ENCODE measurements at regions not wholly inside any gene's neighbourhood (a gene's known extent, or its start where the extent isn't known, plus 50 kb on each side); places are given as distances from the start of the nearest gene placed in this dataset.
A peak's percentile ranks its signal among the peaks of the same experiment; 100 is the strongest.

GRCh38 chr12:93979189-93979588 is 169.2 kb upstream of the PLXNC1 start:
- no peaks in the 10 kb centered on the region for H3K9me3 ChIP-seq (replicated peaks; ENCODE audit: control insufficient read depth, insufficient read depth, low read length)
- peak; percentile 42; the same call in 2 of the 3 replicates for ATAC-seq
- CTCF ChIA-PET = interaction anchor here (1.0 to 2.9 kb wide), 5 partner anchors 123 to 476 kb away, joined by 6 to 22 read pairs (median 8); no protein-coding TSS in a partner anchor

More at GRCh38 chr12:93979189-93979588, 169.2 kb upstream of the PLXNC1 start:
- DNase-seq (ENCODE audit: low read depth, low spot score) = peak; percentile 8
- WGBS (ENCODE audit: insufficient coverage, insufficient replicate concordance, low lambda C conversion rate, missing lambda C conversion rate) = 19% methylated on average over 2 of the region's 2 CpGs
- Histone ChIP-seq H4K20me1 (ENCODE audit: control insufficient read depth, insufficient read depth) (no peaks in the 10 kb centered on the region), H3K4me3 (no peak overlapping the region), H3K79me2 (ENCODE audit: control insufficient read depth, insufficient read depth, low read length) (no peaks in the 10 kb centered on the region), H2AFZ (ENCODE audit: control insufficient read depth, low read depth, low read length) (no peak overlapping the region), H3K27me3 (replicated peaks in 1 of 2; ENCODE audit: control insufficient read depth in 2 of 2, insufficient read depth in 2 of 2, low read length in 1 of 2) (no peaks in the 10 kb centered on the region; a peak in 2 of 4 replicates), H3K9ac (ENCODE audit: control insufficient read depth, insufficient read depth, low read length) (no peak overlapping the region), H3K36me3 (ENCODE audit: control insufficient read depth in 2 of 2, insufficient read depth in 2 of 2, low read length in 1 of 2) (no peaks in the 10 kb centered on the region), H3K4me1 (ENCODE audit: control insufficient read depth, insufficient read depth, low read length) (no peaks in the 10 kb centered on the region), H3K4me2 (ENCODE audit: control insufficient read depth, insufficient read depth) (no peak overlapping the region), H3K27ac (ENCODE audit: control insufficient read depth, insufficient read depth) (no peak overlapping the region)
- in situ Hi-C loops (cut with MboI) = no loop called here
- BruUV-seq (replicated peaks) = no TSS peak
- RAD21 ChIA-PET (ENCODE audit: unreplicated experiment) = interaction anchor here (1.4 to 2.8 kb wide), 2 partner anchors 410 to 476 kb away, joined by 7 to 10 read pairs; no protein-coding TSS in a partner anchor
- TF ChIP-seq CTCF (IDR thresholded peaks at IDR 0.05 in 2 of 3, conservative IDR thresholded peaks at IDR 0.05 in 1 of 3; ENCODE audit: control insufficient read depth in 2 of 3, extremely low read depth in 1 of 3, insufficient read depth in 1 of 3, low read depth in 3 of 3, low read length in 3 of 3) = peak; percentile 51 to 65 (median 55)
- peak; percentile 81 for TF ChIP-seq SMC3 (IDR thresholded peaks at IDR 0.05; ENCODE audit: borderline replicate concordance, low read length)
- no peak for TF ChIP-seq EZH2 (IDR thresholded peaks at IDR 0.05; ENCODE audit: borderline replicate concordance, control insufficient read depth, low read depth, low read length)
- TF ChIP-seq RAD21 (IDR thresholded peaks at IDR 0.05; ENCODE audit: insufficient read depth, low read depth, low read length) = peak; percentile 84
- TF ChIP-seq LARP7 (IDR thresholded peaks at IDR 0.05) = no peak
- 0 out of 2 replicates have a peak, but pooled peaks have one; percentile 23 for TF ChIP-seq FOXM1 (IDR thresholded peaks at IDR 0.05; ENCODE audit: low read depth, low read length)
- TF ChIP-seq NFYA (IDR thresholded peaks at IDR 0.05; ENCODE audit: borderline replicate concordance, low read depth, low read length) = no peak
- TF ChIP-seq RUNX3 (IDR thresholded peaks at IDR 0.05; ENCODE audit: low read length) = no peak
- TF ChIP-seq CEBPB (IDR thresholded peaks at IDR 0.05; ENCODE audit: borderline replicate concordance in 1 of 2, low read depth in 2 of 2, low read length in 2 of 2) = no peak
- intact Hi-C loops (cut with micrococcal nuclease; ENCODE audit: unreplicated experiment) = loop anchor here (1.0 to 5.0 kb wide), 4 partner anchors 123 to 476 kb away; no protein-coding TSS in a partner anchor
- no peak for FAIRE-seq
- SMC1A ChIA-PET (ENCODE audit: uncharacterized antibody, unreplicated experiment) = interaction anchor here (0.6 to 2.0 kb wide), 7 partner anchors 75 to 780 kb away, joined by 3 to 9 read pairs (median 4); no protein-coding TSS in a partner anchor
- POLR2A ChIA-PET = interaction anchor here (0.7 kb wide), 1 partner anchor 93 kb away, joined by 3 read pairs; no protein-coding TSS in a partner anchor
